OCI-LY3 (cell line): ENCODE measurements at regions not wholly inside any gene's neighbourhood (a gene's known extent, or its start where the extent isn't known, plus 50 kb on each side); places are given as distances from the start of the nearest gene placed in this dataset.

Experiments
- H2AFZ ChIP-seq: fragments of 200-600, 300-600 bp; shearing (Covaris generic); 2 replicates; pipeline ENCODE4 v1.6.0; 2014; ENCODE audit warnings: antibody characterized with exemption, low read depth, low read length
- H3K27ac ChIP-seq: fragments of 200-600, 300-600 bp; sonication (generic); 2 replicates; pipeline ENCODE4 v1.5.1; 2014; ENCODE audit warnings: mild to moderate bottlenecking, low read length, moderate library complexity, mixed read lengths
- H3K27me3 ChIP-seq: fragments of 200-600, 300-600 bp; sonication (generic); 2 replicates; pipeline ENCODE4 v1.6.1; 2014; ENCODE audit warnings: low read depth, low read length, mixed read lengths
- H3K36me3 ChIP-seq: fragments of 200-600, 300-600 bp; sonication (generic); replicated peaks from 2 replicates; pipeline ENCODE3; 2014; ENCODE audit warnings: low read depth, low read length, mixed read lengths
- H3K4me1 ChIP-seq: fragments of 300-600, 200-600 bp; sonication (generic); 2 replicates; pipeline ENCODE4 v1.6.1; 2014; ENCODE audit warnings: low read length, mixed read lengths
- H3K4me2 ChIP-seq: fragments of 200-600, 300-600 bp; sonication (generic); 2 replicates; pipeline ENCODE4 v1.6.1; 2014; ENCODE audit warnings: low read length, mixed read lengths
- H3K4me3 ChIP-seq: fragments of 300-600, 200-600 bp; sonication (generic); 2 replicates; pipeline ENCODE4 v1.5.1; 2014; ENCODE audit warnings: antibody characterized with exemption, mild to moderate bottlenecking, low read length, moderate library complexity
- H3K79me2 ChIP-seq: fragments of 300-600, 200-600 bp; shearing (Covaris generic); 2 replicates; pipeline ENCODE4 v1.6.1; 2014; ENCODE audit warnings: mild to moderate bottlenecking, low read length, mixed read lengths
- H3K9ac ChIP-seq: fragments of 300-600, 200-600 bp; shearing (Covaris generic); 2 replicates; pipeline ENCODE4 v1.6.0; 2014; ENCODE audit warnings: mild to moderate bottlenecking, low read length, moderate library complexity
- H3K9me3 ChIP-seq: fragments of 200-600, 300-600 bp; shearing (Covaris generic); 2 replicates; pipeline ENCODE4 v1.6.1; 2014; ENCODE audit warnings: low read length, mixed read lengths; ENCODE audit not compliant: insufficient read depth
- H4K20me1 ChIP-seq: fragments of 200-600, 300-600 bp; sonication (generic); 2 replicates; pipeline ENCODE4 v1.6.1; 2016; ENCODE audit warnings: low read length, mixed read lengths; ENCODE audit not compliant: insufficient read depth
- CTCF ChIP-seq: fragments of 200-600, 300-600 bp; sonication (generic); IDR thresholded peaks from 2 replicates; pipeline ENCODE4 v1.5.1; 2014; ENCODE audit warnings: antibody characterized with exemption, low read length, low read depth
- EZH2phosphoT487 ChIP-seq: fragments of 200-600 bp; shearing (Covaris generic); IDR thresholded peaks from 2 replicates; pipeline ENCODE4 v1.6.1; 2018; ENCODE audit warnings: antibody characterized with exemption, mixed run types, low read depth

DNA sequence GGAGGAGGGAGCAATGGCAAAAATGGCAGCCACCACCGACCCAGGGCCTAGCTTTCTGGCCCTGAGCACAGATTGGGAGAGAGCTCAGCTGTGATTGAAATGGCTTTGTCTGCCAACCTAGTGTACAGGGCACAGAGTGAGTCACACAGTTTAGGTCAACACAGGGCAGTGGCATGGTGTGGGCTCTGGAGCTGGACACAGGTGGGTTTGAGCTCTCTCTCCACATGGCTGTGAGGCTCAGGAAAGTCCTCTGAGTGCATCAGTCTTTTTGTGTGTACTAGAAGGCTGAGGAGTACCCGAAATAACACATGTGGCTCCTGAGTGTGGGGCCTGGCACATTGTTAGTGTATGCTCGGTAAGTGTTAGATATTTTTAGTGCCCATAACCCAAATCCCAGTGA is 60.2 kb upstream of the LOXL4 start:
- H3K79me2 ChIP-seq: no peaks in the 10 kb centered on the region
- no peaks in the 10 kb centered on the region for H3K9me3 ChIP-seq
- no peaks in the 10 kb centered on the region for H3K36me3 ChIP-seq
- H3K4me2 ChIP-seq: no peak overlapping the region
- H4K20me1 ChIP-seq: no peaks in the 10 kb centered on the region
- no peak overlapping the region for H2AFZ ChIP-seq
- H3K9ac ChIP-seq: no peak overlapping the region
- TF ChIP-seq CTCF: no peak
- no peak overlapping the region for H3K4me3 ChIP-seq
- H3K4me1 ChIP-seq: no peaks in the 10 kb centered on the region
- H3K27ac ChIP-seq: no peak overlapping the region
- H3K27me3 ChIP-seq: no peaks in the 10 kb centered on the region

DNA sequence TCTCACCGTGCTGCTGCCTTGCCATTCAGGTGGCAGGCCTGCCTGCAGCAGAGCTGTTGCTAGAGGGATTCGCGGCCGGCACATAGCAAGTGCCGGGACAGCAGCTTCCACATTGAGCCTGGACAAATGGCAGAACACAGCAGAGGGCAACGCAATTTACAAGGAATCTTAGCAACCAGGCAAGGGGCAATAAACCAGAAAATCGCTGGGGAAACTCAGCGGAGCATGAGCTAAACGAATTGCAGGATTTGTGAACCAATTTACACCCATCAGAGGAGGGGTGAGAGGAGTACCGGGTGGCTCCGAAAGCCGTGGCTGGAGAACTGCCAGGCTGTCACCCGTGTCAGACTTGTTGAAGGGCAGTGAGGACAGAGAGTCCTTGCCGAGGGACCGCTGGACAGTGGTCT is 58.6 kb upstream of the LOXL4 start:
- no peak overlapping the region for H3K27ac ChIP-seq
- H2AFZ ChIP-seq: no peak overlapping the region
- H3K4me1 ChIP-seq: no peaks in the 10 kb centered on the region
- no peaks in the 10 kb centered on the region for H3K36me3 ChIP-seq
- H3K4me2 ChIP-seq: no peak overlapping the region
- TF ChIP-seq EZH2phosphoT487 (no peak), CTCF (no peak)
- H4K20me1 ChIP-seq: no peaks in the 10 kb centered on the region
- H3K79me2 ChIP-seq: no peaks in the 10 kb centered on the region
- H3K9me3 ChIP-seq: no peaks in the 10 kb centered on the region
- H3K4me3 ChIP-seq: no peak overlapping the region
- no peaks in the 10 kb centered on the region for H3K27me3 ChIP-seq
- no peak overlapping the region for H3K9ac ChIP-seq

DNA sequence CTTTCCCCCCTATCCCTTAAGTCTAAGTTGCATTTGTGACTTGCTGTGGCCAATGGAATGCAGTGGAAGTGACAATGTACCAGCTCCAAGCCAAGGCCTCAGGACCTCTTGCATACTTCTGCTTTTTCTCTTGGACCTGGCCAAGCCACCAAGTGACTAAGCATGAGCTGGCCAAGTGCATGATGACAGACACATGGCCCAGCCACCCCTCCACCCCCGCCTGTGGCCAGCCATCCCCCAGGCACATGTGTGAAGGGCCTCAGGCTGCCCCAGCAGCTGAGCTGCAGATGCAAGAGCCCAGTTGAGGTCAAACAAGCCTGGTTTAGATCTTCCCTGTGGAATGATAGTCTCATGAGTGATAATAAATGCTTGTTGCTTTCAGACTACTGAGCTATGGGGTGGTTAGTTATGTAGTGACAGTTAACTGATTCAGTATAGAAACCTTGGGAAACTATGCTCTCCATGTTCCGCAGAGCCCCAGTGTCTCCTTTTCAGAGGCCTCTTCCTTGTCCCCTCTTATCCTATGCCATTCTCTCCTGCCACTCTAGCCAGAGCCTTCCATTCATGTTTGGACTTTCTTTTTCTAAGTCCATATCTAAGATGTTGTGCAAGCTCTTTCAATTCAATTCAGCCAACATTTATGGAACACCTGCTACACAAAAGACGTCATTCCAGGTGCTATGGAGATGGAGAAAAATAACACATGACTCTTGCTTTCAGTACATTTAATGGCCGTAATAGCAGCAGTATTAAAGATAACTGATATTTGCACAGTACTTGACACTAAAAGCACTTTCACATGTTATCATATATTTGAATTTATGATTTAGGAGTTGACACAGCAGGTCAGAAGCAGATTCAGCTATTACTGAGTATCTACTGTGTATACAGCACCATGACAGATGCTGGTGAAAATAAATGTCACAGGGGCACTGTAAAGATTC is 55.5 kb upstream of the LOXL4 start:
- no peak overlapping the region for H3K27ac ChIP-seq
- no peaks in the 10 kb centered on the region for H4K20me1 ChIP-seq
- no peak overlapping the region for H3K4me2 ChIP-seq
- no peak overlapping the region for H3K9ac ChIP-seq
- no peaks in the 10 kb centered on the region for H3K4me1 ChIP-seq
- no peak overlapping the region for H3K4me3 ChIP-seq
- H3K9me3 ChIP-seq: no peaks in the 10 kb centered on the region
- no peak overlapping the region for H2AFZ ChIP-seq
- no peaks in the 10 kb centered on the region for H3K79me2 ChIP-seq
- no peak for TF ChIP-seq EZH2phosphoT487
- TF ChIP-seq CTCF: no peak
- no peaks in the 10 kb centered on the region for H3K36me3 ChIP-seq
- H3K27me3 ChIP-seq: no peaks in the 10 kb centered on the region

DNA sequence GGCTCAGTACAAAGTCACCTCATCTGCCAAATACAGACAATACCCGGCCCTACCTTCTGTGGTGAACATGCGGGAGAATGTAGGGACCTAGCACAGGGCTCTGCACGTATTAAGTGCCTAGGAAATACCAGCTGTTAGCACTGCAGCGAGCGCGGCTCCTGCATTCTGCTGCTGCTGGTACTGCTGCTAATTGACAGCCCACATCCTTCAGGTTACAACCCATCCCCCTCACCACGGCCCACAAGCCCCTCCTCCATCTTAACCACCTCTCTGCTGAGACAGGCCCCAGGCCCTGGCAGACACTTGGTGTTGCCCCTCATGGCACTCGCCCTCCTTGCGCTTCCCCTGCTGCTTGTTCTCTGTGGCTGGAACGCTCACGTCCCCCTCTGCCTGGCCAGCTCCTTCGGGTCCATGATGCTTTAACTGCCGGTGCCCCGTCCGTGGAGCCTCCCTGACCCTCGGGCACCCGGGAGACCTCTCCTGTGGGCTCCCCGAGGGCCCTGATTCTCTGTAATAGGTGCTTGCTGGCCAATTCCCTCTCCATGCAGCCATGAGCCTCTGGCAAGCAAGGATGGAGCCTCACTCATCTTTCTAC is 53.3 kb upstream of the LOXL4 start:
- no peaks in the 10 kb centered on the region for H3K9me3 ChIP-seq
- TF ChIP-seq CTCF (no peak), EZH2phosphoT487 (no peak)
- H3K4me3 ChIP-seq: no peak overlapping the region
- H3K27ac ChIP-seq: no peak overlapping the region
- H3K4me2 ChIP-seq: no peak overlapping the region
- no peaks in the 10 kb centered on the region for H3K27me3 ChIP-seq
- H3K4me1 ChIP-seq: no peaks in the 10 kb centered on the region
- H2AFZ ChIP-seq: no peak overlapping the region
- no peaks in the 10 kb centered on the region for H4K20me1 ChIP-seq
- no peaks in the 10 kb centered on the region for H3K36me3 ChIP-seq
- no peak overlapping the region for H3K9ac ChIP-seq
- no peaks in the 10 kb centered on the region for H3K79me2 ChIP-seq
